Gastrocnemius medialis (tissue), 4 donors: ENCODE measurements at regions not wholly inside any gene's neighbourhood (a gene's known extent, or its start where the extent isn't known, plus 50 kb on each side); places are given as distances from the start of the nearest gene placed in this dataset.

Experiments used
- ATAC-seq, 2 donors: fragments of 150-250 bp; one replicate each; pipeline ENCODE4 v1.9.1; 2016
- DNase-seq, 2 donors: peaks; one replicate each; pipeline ENCODE4 v3.0.0-alpha.2; 2019
- H3K27ac ChIP-seq, 4 donors: fragments of 200-600 bp; sonication (generic); 1 replicate in 1 of 4; 2 replicates in 3 of 4; pipeline ENCODE4 v1.5.1; 2016 to 2018; ENCODE audit warnings: mild to moderate bottlenecking in 2 of 4, moderate library complexity in 1 of 4
- H3K27me3 ChIP-seq, 3 donors: fragments of 200-600 bp; sonication (generic) in 2 of 3; 1 replicate in 1 of 3; 2 replicates in 2 of 3; pipeline versions ENCODE4 v1.5.1 to v1.6.0; 2016 to 2019; ENCODE audit warnings: mild to moderate bottlenecking in 1 of 3, moderate library complexity in 1 of 3
- H3K36me3 ChIP-seq, 2 donors: fragments of 200-600 bp; sonication (generic) in 1 of 2; one replicate each; pipeline ENCODE4 v1.5.1; 2017 to 2018
- H3K4me1 ChIP-seq, 2 donors: fragments of 200-600 bp; sonication (generic) in 1 of 2; one replicate each; pipeline ENCODE4 v1.5.1; 2016 to 2017; ENCODE audit warnings: mild to moderate bottlenecking in 2 of 2
- H3K4me3 ChIP-seq, 4 donors: fragments of 200-600 bp; sonication (generic) in 3 of 4; 1 replicate in 1 of 4; 2 replicates in 3 of 4; pipeline ENCODE4 v1.5.1; 2016 to 2019; ENCODE audit warnings: mild to moderate bottlenecking in 2 of 4
- H3K9me3 ChIP-seq, 3 donors: fragments of 200-600 bp; sonication (generic) in 2 of 3; 1 replicate in 1 of 3; 2 replicates in 2 of 3; pipeline ENCODE4 v1.5.1; 2016 to 2019
- CTCF ChIP-seq, 5 experiments: fragments of 450-650 bp in 3 of 5; fragments of 200-600 bp in 2 of 5; sonication (generic) in 2 of 5; IDR thresholded peaks in 4 of 5; conservative IDR thresholded peaks in 1 of 5; 1 replicate in 4 of 5; 2 replicates in 1 of 5; pipeline ENCODE4 v1.5.1; 2016 to 2019; ENCODE audit warnings: antibody characterized with exemption in 5 of 5, mild to moderate bottlenecking in 3 of 5, moderate library complexity in 3 of 5
- POLR2A ChIP-seq, 2 donors: fragments of 450-650 bp; IDR thresholded peaks; one replicate each; pipeline ENCODE4 v1.6.1; 2017; ENCODE audit warnings: antibody characterized with exemption in 2 of 2, mild to moderate bottlenecking in 2 of 2, moderate library complexity in 2 of 2
- in situ Hi-C, 4 donors: fragments of 200-750 bp; cut with MboI; loops; one replicate each; pipeline versions ENCODE4 v1.15.0 to v1.8.0; 2017; ENCODE audit warnings: low sequenced_read_pairs in 4 of 4
- intact Hi-C: fragments of 100-400 bp; cut with DNase I; formaldehyde crosslinking; loops from one replicate; pipeline ENCODE4 v1.15.1; 2023; ENCODE audit warnings: low total_unique reads

DNA sequence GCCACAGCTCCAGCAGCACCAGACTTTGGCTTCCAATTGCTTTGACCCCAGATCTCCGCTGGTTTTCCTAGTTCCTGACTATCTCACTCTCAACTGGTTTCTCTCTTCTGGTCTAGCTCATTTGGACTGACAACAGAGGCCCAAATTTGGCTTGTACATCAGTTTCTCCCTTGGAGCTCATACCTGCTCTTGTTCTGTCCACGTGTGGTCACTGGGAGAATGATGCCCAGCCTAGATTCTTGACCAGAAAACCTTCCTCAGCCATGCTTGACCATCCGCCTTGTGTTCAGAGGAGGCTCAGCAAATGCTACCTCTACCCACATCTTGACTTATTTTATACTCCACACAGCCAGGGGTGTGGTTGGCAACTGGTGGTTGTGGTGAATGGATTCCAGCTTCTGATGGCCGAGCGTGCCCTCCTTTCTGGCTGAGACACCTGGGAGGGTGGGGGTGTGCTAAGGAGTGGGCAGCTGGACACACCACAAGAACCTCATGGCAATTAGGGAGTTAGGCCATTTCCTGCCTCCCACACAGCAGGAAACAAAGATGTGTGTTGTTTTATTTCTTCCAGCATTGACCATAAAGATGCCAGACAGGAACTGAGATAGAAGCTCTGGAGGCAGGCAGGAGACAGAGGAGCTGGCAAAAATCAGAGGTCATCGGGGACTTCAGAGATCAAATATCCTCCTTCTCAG, 93.8 kb upstream of the FAM20A start:
- intact Hi-C loops: loop anchor here (5.0 kb wide), 1 partner anchor 53 kb away; no protein-coding TSS in a partner anchor
- no peak for ATAC-seq
- H3K9me3 ChIP-seq: no peaks in the 10 kb centered on the region
- no peaks in the 10 kb centered on the region for H3K4me1 ChIP-seq
- TF ChIP-seq POLR2A (IDR thresholded peaks at IDR 0.05): no peak
- no peak for TF ChIP-seq CTCF (IDR thresholded peaks at IDR 0.05 in 4 of 5, conservative IDR thresholded peaks at IDR 0.05 in 1 of 5)
- no peak overlapping the region for H3K4me3 ChIP-seq
- H3K27ac ChIP-seq: no peak overlapping the region
- in situ Hi-C loops: loop anchor here in 1 of 4 donors (25.0 kb wide), 1 partner anchor 92 kb away; no protein-coding TSS in a partner anchor
- DNase-seq: no peak
- no peaks in the 10 kb centered on the region for H3K27me3 ChIP-seq
- no peaks in the 10 kb centered on the region for H3K36me3 ChIP-seq

- no peak for ATAC-seq
- no peaks in the 10 kb centered on the region for H3K9me3 ChIP-seq
- no peaks in the 10 kb centered on the region for H3K27me3 ChIP-seq
- no peak overlapping the region for H3K27ac ChIP-seq
- no peak for TF ChIP-seq POLR2A (IDR thresholded peaks at IDR 0.05)
- no peak for TF ChIP-seq CTCF (IDR thresholded peaks at IDR 0.05 in 4 of 5, conservative IDR thresholded peaks at IDR 0.05 in 1 of 5)
- in situ Hi-C loops: loop anchor here in 1 of 4 donors (25.0 kb wide), 1 partner anchor 93 kb away; no protein-coding TSS in a partner anchor
- H3K4me1 ChIP-seq: no peaks in the 10 kb centered on the region
- intact Hi-C loops: no loop called here
- H3K36me3 ChIP-seq: no peaks in the 10 kb centered on the region
- H3K4me3 ChIP-seq: no peak overlapping the region
- no peak for DNase-seq
Observed at GRCh38 chr17:68693896-68694295, 92.7 kb upstream of the FAM20A start.

- intact Hi-C loops: no loop called here
- no peak overlapping the region for H3K27ac ChIP-seq
- in situ Hi-C loops: loop anchor here in 1 of 4 donors (25.0 kb wide), 1 partner anchor 94 kb away; no protein-coding TSS in a partner anchor
- DNase-seq (no peak), ATAC-seq (no peak)
- no peak overlapping the region for H3K4me3 ChIP-seq
- H3K27me3 ChIP-seq: no peaks in the 10 kb centered on the region
- no peaks in the 10 kb centered on the region for H3K4me1 ChIP-seq
- H3K36me3 ChIP-seq: no peaks in the 10 kb centered on the region
- H3K9me3 ChIP-seq: no peaks in the 10 kb centered on the region
- TF ChIP-seq POLR2A (IDR thresholded peaks at IDR 0.05): no peak
- TF ChIP-seq CTCF (IDR thresholded peaks at IDR 0.05 in 4 of 5, conservative IDR thresholded peaks at IDR 0.05 in 1 of 5): no peak
Observed at GRCh38 chr17:68693466-68693865, 92.3 kb upstream of the FAM20A start.

DNA sequence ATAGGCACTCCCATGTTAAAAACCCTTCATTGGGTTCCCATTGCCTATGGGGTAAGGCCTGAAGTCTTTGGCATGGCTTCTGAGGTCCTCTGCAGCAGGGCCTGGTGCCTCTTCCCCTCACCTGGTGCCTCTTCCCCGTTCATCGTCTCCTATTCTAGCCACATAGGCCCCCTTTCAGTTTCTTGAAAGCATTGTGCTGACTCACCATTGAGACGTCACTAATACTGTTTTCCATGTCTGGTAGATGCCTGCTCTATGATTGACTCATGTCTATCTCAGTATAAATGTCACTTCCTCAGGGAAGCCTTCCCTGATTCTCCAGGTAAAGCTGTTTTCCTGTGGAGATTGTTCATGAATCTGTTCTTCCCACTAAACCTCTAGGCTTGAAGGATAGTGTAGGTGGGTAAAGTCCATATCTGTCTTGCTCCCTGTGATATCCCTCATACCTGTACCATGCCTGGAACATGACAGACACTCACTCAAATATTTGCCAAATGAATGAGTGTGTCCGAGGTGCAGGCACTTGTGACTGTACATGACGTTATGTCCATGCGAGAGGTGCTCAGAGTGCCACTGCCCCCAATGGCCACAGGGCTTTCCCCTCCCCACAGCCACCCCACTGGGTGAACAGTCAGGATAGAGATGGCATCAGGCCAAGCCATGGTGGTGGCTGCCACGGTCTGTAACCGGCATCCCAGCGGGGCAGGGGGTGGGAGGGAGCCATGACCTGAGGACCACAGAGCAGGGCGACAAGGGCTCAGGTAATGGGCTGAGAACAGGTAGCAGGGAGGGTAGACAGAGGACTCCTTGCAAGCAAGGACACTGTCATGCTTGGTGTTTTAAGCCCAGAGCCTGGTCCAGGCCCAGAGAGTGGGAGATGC, 85.2 kb upstream of the FAM20A start:
- Histone ChIP-seq H3K4me3 (no peak overlapping the region), H3K27ac (no peak overlapping the region), H3K27me3 (no peaks in the 10 kb centered on the region), H3K4me1 (no peaks in the 10 kb centered on the region), H3K36me3 (no peaks in the 10 kb centered on the region), H3K9me3 (no peaks in the 10 kb centered on the region)
- in situ Hi-C loops: loop anchor here in 1 of 4 donors (25.0 kb wide), 1 partner anchor 101 kb away; no protein-coding TSS in a partner anchor
- intact Hi-C loops: no loop called here
- DNase-seq (no peak), ATAC-seq (no peak)
- TF ChIP-seq POLR2A (IDR thresholded peaks at IDR 0.05) (no peak), CTCF (IDR thresholded peaks at IDR 0.05 in 4 of 5, conservative IDR thresholded peaks at IDR 0.05 in 1 of 5) (no peak)
